ENCODE measurements at regions not wholly inside any gene's neighbourhood (a gene's known extent, or its start where the extent isn't known, plus 50 kb on each side); places are given as distances from the start of the nearest gene placed in this dataset.

- no peak overlapping the region for H3K4me3 ChIP-seq (ENCODE audit: low read depth, low read length)
- TF ChIP-seq CTCF (IDR thresholded peaks at IDR 0.05; ENCODE audit: low read depth, low read length): no peak
These were observed 665.6 kb downstream of the TRIML1 start for GRCh38 chr4:188804861-188805260.

GRCh38 chr4:188811121-188811520 lies 671.9 kb downstream of the TRIML1 start:
- TF ChIP-seq CTCF (IDR thresholded peaks at IDR 0.05; ENCODE audit: low read depth, low read length): no peak
- no peak overlapping the region for H3K4me3 ChIP-seq (ENCODE audit: low read depth, low read length)

- no peak for TF ChIP-seq CTCF (IDR thresholded peaks at IDR 0.05; ENCODE audit: low read depth, low read length)
These were observed 673.4 kb downstream of the TRIML1 start for GRCh38 chr4:188812644-188813043.

GRCh38 chr4:188818300-188818699 lies 679.1 kb downstream of the TRIML1 start:
- TF ChIP-seq CTCF (IDR thresholded peaks at IDR 0.05; ENCODE audit: low read depth, low read length): no peak
- no peak overlapping the region for H3K4me3 ChIP-seq (ENCODE audit: low read depth, low read length)

More at GRCh38 chr4:188812644-188813043, 673.4 kb downstream of the TRIML1 start:
- H3K4me3 ChIP-seq (ENCODE audit: low read depth, low read length): no peak overlapping the region

GRCh38 chr4:188819233-188819632 lies 680.0 kb downstream of the TRIML1 start:
- no peak for TF ChIP-seq CTCF (IDR thresholded peaks at IDR 0.05; ENCODE audit: low read depth, low read length)
- H3K4me3 ChIP-seq (ENCODE audit: low read depth, low read length): no peak overlapping the region

- H3K4me3 ChIP-seq (ENCODE audit: low read depth, low read length): no peak overlapping the region
- TF ChIP-seq CTCF (IDR thresholded peaks at IDR 0.05; ENCODE audit: low read depth, low read length): no peak
These were observed 682.3 kb downstream of the TRIML1 start for GRCh38 chr4:188821500-188821899.

- H3K4me3 ChIP-seq (ENCODE audit: low read depth, low read length): no peak overlapping the region
- no peak for TF ChIP-seq CTCF (IDR thresholded peaks at IDR 0.05; ENCODE audit: low read depth, low read length)
These were observed 683.5 kb downstream of the TRIML1 start for GRCh38 chr4:188822698-188823097.

All from WI38 (cell line).